CD4-positive, alpha-beta T cell (primary cell): ENCODE measurements at regions not wholly inside any gene's neighbourhood (a gene's known extent, or its start where the extent isn't known, plus 50 kb on each side); places are given as distances from the start of the nearest gene placed in this dataset.

Source experiments
- ATAC-seq: fragments of 200-7000 bp; cut with Tn5 transposase; one replicate; pipeline ENCODE4 v1.10.0; 2022; ENCODE audit warnings: mild to moderate bottlenecking; ENCODE audit not compliant: poor library complexity
- CTCF ChIA-PET: fragments of 350-600 bp; sonication (Branson Sonifier 250); formaldehyde crosslinking; loops from one replicate; lab custom pipeline; 2021; ENCODE audit warnings: antibody characterized with exemption, inconsistent platforms; lab: Charles Lee
- POLR2A ChIA-PET: fragments of 350-600 bp; sonication (Branson Sonifier 250); formaldehyde crosslinking; loops from one replicate; lab custom pipeline; 2021; ENCODE audit warnings: antibody characterized with exemption, inconsistent platforms; lab: Charles Lee
- DNase-seq, 14 experiments: peaks; one replicate each; pipeline ENCODE4 v3.0.0-alpha.2; 2013 to 2020; ENCODE audit warnings: mixed read lengths in 2 of 14
- H3K27ac ChIP-seq, 2 donors: one replicate each; pipeline versions ENCODE4 v1.5.1 to v1.7.0; 2013; ENCODE audit warnings: low read length in 2 of 2, low read depth in 1 of 2, mild to moderate bottlenecking in 1 of 2
- H3K27me3 ChIP-seq, 2 experiments: 1 replicate in 1 of 2; 2 replicates in 1 of 2; pipeline versions ENCODE4 v1.6.1 to v1.7.0; 2013; ENCODE audit warnings: low read length in 2 of 2, control low read depth in 1 of 2, mild to moderate bottlenecking in 1 of 2, moderate library complexity in 1 of 2; ENCODE audit not compliant: insufficient read depth in 2 of 2, control insufficient read depth in 1 of 2
- H3K36me3 ChIP-seq: one replicate; pipeline ENCODE4 v1.6.1; 2013; ENCODE audit warnings: low read length, control low read depth; ENCODE audit not compliant: insufficient read depth
- H3K4me1 ChIP-seq: one replicate; pipeline ENCODE4 v1.6.1; 2013; ENCODE audit warnings: low read length, control low read depth; ENCODE audit not compliant: insufficient read depth
- H3K4me3 ChIP-seq: one replicate; pipeline ENCODE4 v1.5.1; 2013; ENCODE audit warnings: mild to moderate bottlenecking, low read length, moderate library complexity
- H3K9me3 ChIP-seq, 2 experiments: 1 replicate in 1 of 2; 2 replicates in 1 of 2; pipeline versions ENCODE4 v1.6.1 to v1.7.0; 2013; ENCODE audit warnings: low read length in 2 of 2, mild to moderate bottlenecking in 2 of 2, control low read depth in 1 of 2, moderate library complexity in 1 of 2; ENCODE audit not compliant: control insufficient read depth in 1 of 2, insufficient read depth in 1 of 2
- H3K27ac Mint-ChIP-seq: one replicate; pipeline ENCODE4 v1.8.0; 2020; ENCODE audit warnings: mixed read lengths
- H3K27me3 Mint-ChIP-seq: one replicate; pipeline ENCODE4 v1.8.0; 2021; ENCODE audit warnings: mixed read lengths
- H3K36me3 Mint-ChIP-seq: one replicate; pipeline ENCODE4 v1.8.0; 2021; ENCODE audit warnings: low read depth, mixed read lengths
- H3K4me1 Mint-ChIP-seq: one replicate; pipeline ENCODE4 v1.8.0; 2021; ENCODE audit warnings: low read depth, mixed read lengths
- H3K4me3 Mint-ChIP-seq: one replicate; pipeline ENCODE4 v1.8.0; 2020; ENCODE audit warnings: mild to moderate bottlenecking, mixed read lengths
- H3K9me3 Mint-ChIP-seq: one replicate; pipeline ENCODE4 v1.8.0; 2020; ENCODE audit warnings: mixed read lengths
- intact Hi-C, 2 experiments: fragments of 100-400 bp; cut with DNase I in 1 of 2; cut with micrococcal nuclease in 1 of 2; formaldehyde crosslinking; loops; one replicate each; pipeline versions ENCODE4 v1.15.1 to v1.9.0; 2023 to 2025; cut with DNase I, micrococcal nuclease
- TF ChIP-seq, protein P1 (sequence below): fragments of 200-600 bp; IDR thresholded peaks from one replicate; pipeline ENCODE4 v1.8.0; 2022; ENCODE audit warnings: antibody characterized with exemption, mild to moderate bottlenecking

DNA sequence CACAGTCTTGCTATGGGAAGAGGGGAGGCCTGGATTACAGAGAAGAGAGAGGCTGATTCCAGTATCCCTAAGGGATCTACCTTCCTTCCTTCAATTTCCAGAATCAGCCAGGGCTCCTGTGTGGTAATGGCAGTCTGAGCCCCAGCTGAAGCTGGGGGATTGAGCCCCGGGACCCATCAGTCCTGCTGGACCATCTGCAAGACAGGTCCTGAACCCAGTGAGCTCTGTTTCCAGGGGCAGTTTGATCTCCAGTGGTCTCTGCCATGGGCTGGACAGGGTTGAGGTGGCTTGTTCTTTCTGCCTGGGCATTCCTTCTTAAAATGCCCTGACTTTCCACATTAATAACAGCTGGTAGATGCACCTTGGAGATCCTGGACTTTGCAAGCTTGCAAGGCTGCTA, 685.2 kb downstream of the TBL1XR1 start:
- peaks cover 4% of the 10 kb centered on the region for H3K36me3 Mint-ChIP-seq
- no peak overlapping the region for H3K27ac Mint-ChIP-seq
- peaks cover 12 to 32% of the 10 kb centered on the region in 2 experiments for H3K9me3 ChIP-seq
- DNase-seq (no peak), ATAC-seq (no peak)
- no peaks in the 10 kb centered on the region for H3K27me3 ChIP-seq
- ChIA-PET POLR2A (no interaction called here), CTCF (no interaction called here)
- TF ChIP-seq, protein P1, sequence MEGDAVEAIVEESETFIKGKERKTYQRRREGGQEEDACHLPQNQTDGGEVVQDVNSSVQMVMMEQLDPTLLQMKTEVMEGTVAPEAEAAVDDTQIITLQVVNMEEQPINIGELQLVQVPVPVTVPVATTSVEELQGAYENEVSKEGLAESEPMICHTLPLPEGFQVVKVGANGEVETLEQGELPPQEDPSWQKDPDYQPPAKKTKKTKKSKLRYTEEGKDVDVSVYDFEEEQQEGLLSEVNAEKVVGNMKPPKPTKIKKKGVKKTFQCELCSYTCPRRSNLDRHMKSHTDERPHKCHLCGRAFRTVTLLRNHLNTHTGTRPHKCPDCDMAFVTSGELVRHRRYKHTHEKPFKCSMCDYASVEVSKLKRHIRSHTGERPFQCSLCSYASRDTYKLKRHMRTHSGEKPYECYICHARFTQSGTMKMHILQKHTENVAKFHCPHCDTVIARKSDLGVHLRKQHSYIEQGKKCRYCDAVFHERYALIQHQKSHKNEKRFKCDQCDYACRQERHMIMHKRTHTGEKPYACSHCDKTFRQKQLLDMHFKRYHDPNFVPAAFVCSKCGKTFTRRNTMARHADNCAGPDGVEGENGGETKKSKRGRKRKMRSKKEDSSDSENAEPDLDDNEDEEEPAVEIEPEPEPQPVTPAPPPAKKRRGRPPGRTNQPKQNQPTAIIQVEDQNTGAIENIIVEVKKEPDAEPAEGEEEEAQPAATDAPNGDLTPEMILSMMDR, result no peak
- no peaks in the 10 kb centered on the region for H3K4me1 ChIP-seq
- peaks cover 18% of the 10 kb centered on the region for H3K9me3 Mint-ChIP-seq
- H3K4me1 Mint-ChIP-seq, result no peaks in the 10 kb centered on the region
- intact Hi-C loops, result no loop called here
- H3K27me3 Mint-ChIP-seq, result no peaks in the 10 kb centered on the region
- no peak overlapping the region for H3K4me3 Mint-ChIP-seq
- H3K27ac ChIP-seq, result no peak overlapping the region
- no peaks in the 10 kb centered on the region for H3K36me3 ChIP-seq
- H3K4me3 ChIP-seq, result no peak overlapping the region

DNA sequence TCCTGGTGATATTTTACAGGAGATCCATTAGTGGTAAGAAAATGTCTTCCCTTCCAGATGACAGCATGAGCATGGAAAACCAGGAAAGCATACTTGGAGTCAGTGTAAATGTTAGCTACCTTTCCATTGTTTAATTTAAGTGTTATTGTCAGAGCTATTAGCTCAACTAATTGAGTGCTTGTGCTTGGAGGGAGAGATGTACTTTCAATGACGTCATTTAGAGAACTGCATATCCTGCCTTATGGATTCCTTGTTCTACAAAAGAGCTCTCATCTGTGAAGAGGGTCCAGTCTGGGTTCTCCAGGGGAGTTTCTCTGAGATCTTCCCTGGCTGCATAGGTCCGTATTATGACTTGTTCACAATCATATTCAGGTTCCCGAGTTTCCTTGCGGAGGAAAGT, 687.2 kb downstream of the TBL1XR1 start:
- no peaks in the 10 kb centered on the region for H3K36me3 ChIP-seq
- POLR2A ChIA-PET, result no interaction called here
- Mint-ChIP-seq H3K4me1 (no peaks in the 10 kb centered on the region), H3K4me3 (no peak overlapping the region), H3K27ac (no peak overlapping the region), H3K36me3 (peaks cover 4% of the 10 kb centered on the region), H3K9me3 (peaks cover 18% of the 10 kb centered on the region), H3K27me3 (no peaks in the 10 kb centered on the region)
- no peak overlapping the region for H3K27ac ChIP-seq
- no peak overlapping the region for H3K4me3 ChIP-seq
- H3K27me3 ChIP-seq, result no peaks in the 10 kb centered on the region
- intact Hi-C loops, result no loop called here
- TF ChIP-seq, protein P1, result no peak
- ATAC-seq, result no peak
- no peaks in the 10 kb centered on the region for H3K4me1 ChIP-seq
- DNase-seq, result no peak
- CTCF ChIA-PET, result no interaction called here
- H3K9me3 ChIP-seq, result peaks cover 12 to 32% of the 10 kb centered on the region in 2 experiments

DNA sequence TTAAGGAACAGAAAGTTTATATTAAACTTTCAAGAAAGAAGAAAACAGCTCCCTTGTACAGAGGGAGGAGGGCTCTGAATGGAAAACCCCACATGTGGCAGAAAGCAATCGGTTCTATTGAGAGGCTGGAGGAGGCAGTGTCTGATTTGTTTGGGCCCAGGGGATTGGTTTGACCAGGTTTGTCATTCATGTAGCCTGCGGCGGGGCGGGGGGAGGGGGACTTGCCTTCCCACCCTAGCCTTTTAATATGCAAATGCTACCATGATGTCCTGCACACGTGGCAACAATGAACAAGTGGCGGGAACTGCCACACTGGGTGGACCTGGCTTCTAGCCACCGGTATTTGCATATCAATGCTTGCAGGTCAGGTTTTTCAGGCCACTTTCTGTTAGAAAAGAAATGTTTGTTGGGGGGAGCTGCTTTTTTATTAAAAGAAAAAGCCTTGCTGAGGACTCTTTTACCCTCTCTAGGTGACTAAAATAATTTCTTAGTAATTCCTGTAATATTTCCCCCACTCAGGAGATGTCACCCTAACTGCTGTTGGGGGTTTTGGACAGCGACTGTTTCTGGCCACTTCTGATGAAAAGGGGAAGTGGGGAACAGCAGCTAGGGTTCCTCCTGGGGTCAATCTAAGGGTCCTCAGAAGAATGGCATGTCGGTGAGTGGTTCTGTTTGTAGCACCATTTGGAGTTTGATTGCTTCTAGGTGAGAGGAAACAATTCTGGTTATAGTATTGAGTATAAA, 691.2 kb downstream of the TBL1XR1 start:
- DNase-seq (no peak), ATAC-seq (no peak)
- no peaks in the 10 kb centered on the region for H3K27me3 Mint-ChIP-seq
- no peaks in the 10 kb centered on the region for H3K36me3 Mint-ChIP-seq
- H3K4me1 ChIP-seq, result no peaks in the 10 kb centered on the region
- ChIA-PET CTCF (interaction anchor here (0.6 kb wide), 1 partner anchor 342 kb away, joined by 3 read pairs; no protein-coding TSS in a partner anchor), POLR2A (no interaction called here)
- TF ChIP-seq, protein P1, result no peak
- H3K27me3 ChIP-seq, result no peaks in the 10 kb centered on the region
- H3K4me3 ChIP-seq, result no peak overlapping the region
- H3K9me3 ChIP-seq, result no peaks in the 10 kb centered on the region
- no peak overlapping the region for H3K27ac Mint-ChIP-seq
- no peak overlapping the region for H3K4me3 Mint-ChIP-seq
- intact Hi-C loops, result no loop called here
- no peaks in the 10 kb centered on the region for H3K4me1 Mint-ChIP-seq
- no peak overlapping the region for H3K27ac ChIP-seq
- H3K9me3 Mint-ChIP-seq, result peaks cover 5% of the 10 kb centered on the region
- H3K36me3 ChIP-seq, result no peaks in the 10 kb centered on the region
